Smooth muscle cell (in vitro differentiated cells): ENCODE measurements at regions not wholly inside any gene's neighbourhood (a gene's known extent, or its start where the extent isn't known, plus 50 kb on each side); places are given as distances from the start of the nearest gene placed in this dataset.

Experiments used
- DNase-seq: peaks from one replicate; lab custom pipeline; 2025; ENCODE audit not compliant: unreplicated experiment; lab: John Stamatoyannopoulos, UW
- H2AFZ ChIP-seq: fragments of 200-600 bp; sonication (generic); 2 replicates; pipeline ENCODE4 v1.6.0; 2016; ENCODE audit warnings: antibody characterized with exemption, low read depth, mild to moderate bottlenecking
- H3F3A ChIP-seq: fragments of 200-600 bp; sonication (generic); 2 replicates; pipeline ENCODE4 v1.6.0; 2017; ENCODE audit warnings: antibody characterized with exemption, low read depth
- H3K27ac ChIP-seq: fragments of 200-600 bp; sonication (generic); 2 replicates; pipeline ENCODE4 v1.5.1; 2016; ENCODE audit warnings: low read depth, mild to moderate bottlenecking
- H3K27me3 ChIP-seq: fragments of 200-600 bp; sonication (generic); 2 replicates; pipeline ENCODE4 v1.6.1; 2016; ENCODE audit warnings: low read depth, mild to moderate bottlenecking
- H3K36me3 ChIP-seq: fragments of 200-600 bp; sonication (generic); 2 replicates; pipeline ENCODE4 v1.5.1; 2016; ENCODE audit warnings: low read depth
- H3K4me1 ChIP-seq: fragments of 200-600 bp; sonication (generic); 2 replicates; pipeline ENCODE4 v1.5.1; 2016; ENCODE audit warnings: low read depth
- H3K4me2 ChIP-seq: fragments of 200-600 bp; sonication (generic); 2 replicates; pipeline ENCODE4 v1.6.0; 2016; ENCODE audit warnings: mild to moderate bottlenecking
- H3K4me3 ChIP-seq: fragments of 200-600 bp; sonication (generic); 2 replicates; pipeline ENCODE4 v1.5.1; 2016; ENCODE audit warnings: mild to moderate bottlenecking
- H3K79me2 ChIP-seq: fragments of 200-600 bp; sonication (generic); 2 replicates; pipeline ENCODE4 v1.6.0; 2016; ENCODE audit warnings: low read depth, mild to moderate bottlenecking
- H3K9ac ChIP-seq: fragments of 200-600 bp; sonication (generic); 2 replicates; pipeline ENCODE4 v1.6.0; 2016; ENCODE audit warnings: low read depth
- H3K9me3 ChIP-seq: fragments of 200-600 bp; sonication (generic); replicated peaks from 2 replicates; pipeline ENCODE4 v1.5.1; 2016; ENCODE audit warnings: low read depth
- H4K20me1 ChIP-seq: fragments of 200-600 bp; sonication (generic); 2 replicates; pipeline ENCODE4 v1.6.0; 2016; ENCODE audit warnings: low read depth
- CTCF ChIP-seq: fragments of 200-600 bp; sonication (generic); IDR thresholded peaks from 2 replicates; pipeline ENCODE4 v1.5.1; 2017; ENCODE audit warnings: borderline replicate concordance, mild to moderate bottlenecking, antibody characterized with exemption; ENCODE audit not compliant: insufficient read depth, poor library complexity, severe bottlenecking
- WGBS: methylation state at CpG from one replicate; pipeline ENCODE4 v1.1.7; 2016; ENCODE audit warnings: low lambda C conversion rate; 5-methylcytosine and 5-hydroxymethylcytosine counted together

GRCh38 chr3:124293584-124293983 is 301.7 kb upstream of the ROPN1 start:
- H3K4me2 ChIP-seq: no peak overlapping the region
- H3K36me3 ChIP-seq: no peaks in the 10 kb centered on the region
- no peak for TF ChIP-seq CTCF
- no peaks in the 10 kb centered on the region for H3F3A ChIP-seq
- H3K4me1 ChIP-seq: no peaks in the 10 kb centered on the region
- H2AFZ ChIP-seq: no peak overlapping the region
- H3K4me3 ChIP-seq: no peak overlapping the region
- no peaks in the 10 kb centered on the region for H3K27me3 ChIP-seq
- DNase-seq: no peak
- H3K27ac ChIP-seq: no peak overlapping the region
- no peaks in the 10 kb centered on the region for H3K79me2 ChIP-seq
- no peak overlapping the region for H3K9ac ChIP-seq
- no peaks in the 10 kb centered on the region for H3K9me3 ChIP-seq
- 94% methylated on average over 2 of the region's 2 CpGs for WGBS
- no peaks in the 10 kb centered on the region for H4K20me1 ChIP-seq

- Histone ChIP-seq H3K27me3 (no peaks in the 10 kb centered on the region), H2AFZ (no peak overlapping the region), H4K20me1 (no peaks in the 10 kb centered on the region), H3K4me3 (no peak overlapping the region), H3K27ac (no peak overlapping the region), H3K79me2 (no peaks in the 10 kb centered on the region), H3K4me1 (no peaks in the 10 kb centered on the region), H3K9ac (no peak overlapping the region), H3K4me2 (no peak overlapping the region), H3F3A (no peaks in the 10 kb centered on the region), H3K36me3 (no peaks in the 10 kb centered on the region), H3K9me3 (no peaks in the 10 kb centered on the region)
- no peak for DNase-seq
- WGBS: 94% methylated on average over 3 of the region's 3 CpGs
- no peak for TF ChIP-seq CTCF
These were observed 303.4 kb upstream of the ROPN1 start for GRCh38 chr3:124295362-124295761.

- TF ChIP-seq CTCF: no peak
These were observed 304.5 kb upstream of the ROPN1 start for GRCh38 chr3:124296406-124296805.

More at GRCh38 chr3:124296406-124296805, 304.5 kb upstream of the ROPN1 start:
- Histone ChIP-seq H3K36me3 (no peaks in the 10 kb centered on the region), H3K27me3 (no peaks in the 10 kb centered on the region), H3K9me3 (no peaks in the 10 kb centered on the region), H3K4me2 (no peak overlapping the region), H2AFZ (no peak overlapping the region), H3K9ac (no peak overlapping the region), H3K79me2 (no peaks in the 10 kb centered on the region), H3F3A (no peaks in the 10 kb centered on the region), H3K4me3 (no peak overlapping the region), H4K20me1 (no peaks in the 10 kb centered on the region), H3K4me1 (no peaks in the 10 kb centered on the region), H3K27ac (no peak overlapping the region)
- 97% methylated on average over 7 of the region's 7 CpGs for WGBS
- no peak for DNase-seq
